Parathyroid adenoma (tissue), 2 donors: ENCODE measurements at regions not wholly inside any gene's neighbourhood (a gene's known extent, or its start where the extent isn't known, plus 50 kb on each side); places are given as distances from the start of the nearest gene placed in this dataset.

Source experiments
- H2AFZ ChIP-seq: fragments of 300-600 bp; sonication (generic); one replicate; pipeline ENCODE4 v1.7.0; 2017; ENCODE audit warnings: antibody characterized with exemption, mild to moderate bottlenecking
- H3K27ac ChIP-seq: fragments of 300-600 bp; sonication (generic); one replicate; pipeline ENCODE4 v1.7.0; 2017
- H3K27me3 ChIP-seq: fragments of 300-600 bp; sonication (generic); one replicate; pipeline ENCODE4 v1.7.0; 2017; ENCODE audit warnings: low read length; ENCODE audit not compliant: control insufficient read depth, insufficient read depth
- H3K36me3 ChIP-seq: fragments of 300-600 bp; sonication (generic); one replicate; pipeline ENCODE4 v1.7.0; 2017; ENCODE audit warnings: low read length; ENCODE audit not compliant: control insufficient read depth, insufficient read depth
- H3K4me1 ChIP-seq: fragments of 300-600 bp; sonication (generic); one replicate; pipeline ENCODE4 v1.7.0; 2017; ENCODE audit warnings: control low read depth
- H3K4me2 ChIP-seq: fragments of 300-600 bp; sonication (generic); one replicate; pipeline ENCODE4 v1.7.0; 2017; ENCODE audit warnings: low read length
- H3K4me3 ChIP-seq: fragments of 300-600 bp; sonication (generic); one replicate; pipeline ENCODE4 v1.7.0; 2017; ENCODE audit warnings: low read depth, low read length
- H3K79me2 ChIP-seq: fragments of 300-600 bp; sonication (generic); one replicate; pipeline ENCODE4 v1.7.0; 2017; ENCODE audit warnings: control low read depth
- H3K9ac ChIP-seq: fragments of 300-600 bp; sonication (generic); one replicate; pipeline ENCODE4 v1.7.0; 2017; ENCODE audit warnings: mild to moderate bottlenecking
- H3K9me3 ChIP-seq: fragments of 300-600 bp; sonication (generic); one replicate; pipeline ENCODE4 v1.7.0; 2017; ENCODE audit warnings: low read length; ENCODE audit not compliant: control insufficient read depth
- TF ChIP-seq, protein P1 (sequence below): fragments of 300-600 bp; sonication (generic); IDR thresholded peaks from one replicate; pipeline ENCODE4 v1.7.0; 2017; ENCODE audit warnings: antibody characterized with exemption, mild to moderate bottlenecking
- donor health status: primary hyperparathyroidism.

DNA sequence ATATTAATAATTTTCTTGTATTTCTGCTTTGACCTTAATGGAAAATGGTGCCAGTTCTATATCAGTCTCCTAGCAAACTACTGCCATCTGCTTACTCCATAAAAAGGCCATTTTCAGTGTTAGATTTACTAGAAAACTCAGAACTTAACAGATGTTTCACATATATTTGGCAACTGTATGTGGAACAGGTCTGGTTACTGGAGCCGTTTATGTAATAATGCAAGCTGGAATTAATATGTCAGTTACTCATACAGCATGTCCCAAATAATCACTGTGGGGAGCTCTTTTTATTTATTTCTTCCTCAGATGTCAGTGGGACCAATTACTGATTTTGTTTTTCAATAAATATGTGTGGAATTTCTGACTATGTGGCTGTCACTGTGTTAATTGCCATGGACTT, 1247.6 kb downstream of the CNTNAP5 start:
- H3K4me1 ChIP-seq = no peaks in the 10 kb centered on the region
- TF ChIP-seq, protein P1, sequence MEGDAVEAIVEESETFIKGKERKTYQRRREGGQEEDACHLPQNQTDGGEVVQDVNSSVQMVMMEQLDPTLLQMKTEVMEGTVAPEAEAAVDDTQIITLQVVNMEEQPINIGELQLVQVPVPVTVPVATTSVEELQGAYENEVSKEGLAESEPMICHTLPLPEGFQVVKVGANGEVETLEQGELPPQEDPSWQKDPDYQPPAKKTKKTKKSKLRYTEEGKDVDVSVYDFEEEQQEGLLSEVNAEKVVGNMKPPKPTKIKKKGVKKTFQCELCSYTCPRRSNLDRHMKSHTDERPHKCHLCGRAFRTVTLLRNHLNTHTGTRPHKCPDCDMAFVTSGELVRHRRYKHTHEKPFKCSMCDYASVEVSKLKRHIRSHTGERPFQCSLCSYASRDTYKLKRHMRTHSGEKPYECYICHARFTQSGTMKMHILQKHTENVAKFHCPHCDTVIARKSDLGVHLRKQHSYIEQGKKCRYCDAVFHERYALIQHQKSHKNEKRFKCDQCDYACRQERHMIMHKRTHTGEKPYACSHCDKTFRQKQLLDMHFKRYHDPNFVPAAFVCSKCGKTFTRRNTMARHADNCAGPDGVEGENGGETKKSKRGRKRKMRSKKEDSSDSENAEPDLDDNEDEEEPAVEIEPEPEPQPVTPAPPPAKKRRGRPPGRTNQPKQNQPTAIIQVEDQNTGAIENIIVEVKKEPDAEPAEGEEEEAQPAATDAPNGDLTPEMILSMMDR = no peak
- H3K79me2 ChIP-seq = no peaks in the 10 kb centered on the region
- no peaks in the 10 kb centered on the region for H3K9me3 ChIP-seq
- H3K27me3 ChIP-seq = no peaks in the 10 kb centered on the region
- H3K4me2 ChIP-seq = no peak overlapping the region
- H3K4me3 ChIP-seq = no peak overlapping the region
- no peak overlapping the region for H3K27ac ChIP-seq
- no peaks in the 10 kb centered on the region for H3K36me3 ChIP-seq
- no peak overlapping the region for H3K9ac ChIP-seq
- H2AFZ ChIP-seq = no peak overlapping the region

DNA sequence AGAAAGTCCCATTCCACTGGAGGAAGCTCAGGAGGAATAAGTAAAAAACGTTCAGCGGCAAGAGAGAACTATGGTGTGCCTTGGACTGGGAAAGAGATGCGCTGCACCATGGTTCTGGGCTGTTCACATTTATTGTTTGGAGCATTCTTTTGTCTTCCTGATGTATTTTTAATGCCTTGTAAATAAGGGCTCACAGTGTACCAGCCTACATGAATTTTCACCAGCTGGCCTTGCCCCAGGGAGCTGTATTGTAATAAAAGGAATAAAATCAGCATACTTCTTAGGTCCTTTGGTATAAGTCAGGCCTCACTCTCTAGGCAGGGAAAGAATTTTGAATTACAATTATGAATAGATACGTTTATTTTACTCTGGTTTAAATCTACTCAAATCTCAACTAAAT, 1249.6 kb downstream of the CNTNAP5 start:
- no peaks in the 10 kb centered on the region for H3K9me3 ChIP-seq
- no peak overlapping the region for H3K4me3 ChIP-seq
- no peak overlapping the region for H2AFZ ChIP-seq
- no peaks in the 10 kb centered on the region for H3K27me3 ChIP-seq
- H3K4me2 ChIP-seq = no peak overlapping the region
- TF ChIP-seq, protein P1 = no peak
- no peaks in the 10 kb centered on the region for H3K36me3 ChIP-seq
- no peaks in the 10 kb centered on the region for H3K79me2 ChIP-seq
- no peak overlapping the region for H3K27ac ChIP-seq
- H3K4me1 ChIP-seq = no peaks in the 10 kb centered on the region
- no peak overlapping the region for H3K9ac ChIP-seq

DNA sequence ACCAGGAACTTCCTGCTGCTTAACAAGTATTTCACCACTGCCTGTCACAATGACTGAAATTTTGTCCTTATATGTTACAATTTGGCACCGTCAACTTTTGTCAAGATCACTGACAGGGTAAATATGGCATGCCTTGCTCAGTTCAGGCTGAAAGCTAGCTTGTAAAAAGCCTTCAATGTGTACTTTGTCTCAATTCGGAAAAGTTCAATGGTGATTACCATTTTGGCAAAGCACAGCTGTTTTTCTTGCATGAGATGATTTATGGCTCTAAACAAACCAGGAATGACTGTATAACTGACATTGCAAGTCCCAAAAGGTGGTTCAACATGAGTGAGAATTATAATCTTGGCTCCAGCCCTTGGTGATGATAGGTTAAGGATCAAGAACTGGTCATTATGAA, 1255.2 kb downstream of the CNTNAP5 start:
- no peaks in the 10 kb centered on the region for H3K4me1 ChIP-seq
- H3K9ac ChIP-seq = no peak overlapping the region
- H3K9me3 ChIP-seq = no peaks in the 10 kb centered on the region
- H3K4me2 ChIP-seq = no peak overlapping the region
- no peaks in the 10 kb centered on the region for H3K36me3 ChIP-seq
- H2AFZ ChIP-seq = no peak overlapping the region
- H3K27me3 ChIP-seq = no peaks in the 10 kb centered on the region
- TF ChIP-seq, protein P1 = no peak
- H3K27ac ChIP-seq = no peak overlapping the region
- H3K4me3 ChIP-seq = no peak overlapping the region
- H3K79me2 ChIP-seq = no peaks in the 10 kb centered on the region

DNA sequence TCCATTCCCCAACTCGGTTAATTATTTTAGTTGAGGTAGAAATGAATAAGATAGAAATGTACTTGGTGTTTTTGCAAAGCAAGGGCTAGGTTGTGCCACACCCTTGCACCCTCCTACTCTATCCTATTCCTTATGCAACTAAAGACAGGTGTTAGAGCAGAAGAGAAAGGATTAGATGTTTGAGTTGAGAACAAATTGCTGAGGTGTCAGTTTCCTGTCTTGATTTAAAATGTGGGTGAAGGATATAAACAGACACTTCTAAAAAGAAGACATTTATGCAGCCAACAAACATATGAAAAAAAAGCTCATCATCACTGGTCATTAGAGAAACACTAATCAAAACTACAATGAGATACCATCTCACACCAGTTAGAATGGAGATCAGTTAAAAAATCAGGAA, 1256.2 kb downstream of the CNTNAP5 start:
- H3K27ac ChIP-seq = no peak overlapping the region
- no peaks in the 10 kb centered on the region for H3K79me2 ChIP-seq
- no peaks in the 10 kb centered on the region for H3K9me3 ChIP-seq
- no peaks in the 10 kb centered on the region for H3K27me3 ChIP-seq
- H3K4me1 ChIP-seq = no peaks in the 10 kb centered on the region
- no peak overlapping the region for H2AFZ ChIP-seq
- H3K9ac ChIP-seq = no peak overlapping the region
- TF ChIP-seq, protein P1 = no peak
- H3K4me3 ChIP-seq = no peak overlapping the region
- H3K4me2 ChIP-seq = no peak overlapping the region
- H3K36me3 ChIP-seq = no peaks in the 10 kb centered on the region

GRCh38 chr2:125296742-125297141, 1271.7 kb downstream of the CNTNAP5 start:
- no peak overlapping the region for H3K4me2 ChIP-seq
- no peak overlapping the region for H3K27ac ChIP-seq
- no peak overlapping the region for H2AFZ ChIP-seq
- TF ChIP-seq, protein P1 = no peak
- H3K36me3 ChIP-seq = no peaks in the 10 kb centered on the region
- H3K9ac ChIP-seq = no peak overlapping the region
- H3K4me3 ChIP-seq = no peak overlapping the region
- no peaks in the 10 kb centered on the region for H3K27me3 ChIP-seq
- no peaks in the 10 kb centered on the region for H3K4me1 ChIP-seq
- H3K9me3 ChIP-seq = no peaks in the 10 kb centered on the region
- no peaks in the 10 kb centered on the region for H3K79me2 ChIP-seq
